T follicular helper cell (primary cell): ENCODE measurements at regions not wholly inside any gene's neighbourhood (a gene's known extent, or its start where the extent isn't known, plus 50 kb on each side); places are given as distances from the start of the nearest gene placed in this dataset.

Experiments
- DNase-seq: peaks from one replicate; pipeline ENCODE4 v3.0.0-alpha.2; 2020; ENCODE audit warnings: low read depth

- no peak for DNase-seq
Measured at GRCh38 chr22:49017482-49018329, 810.0 kb downstream of the BRD1 start.

GRCh38 chr22:49016909-49017481 lies 810.7 kb downstream of the BRD1 start:
- DNase-seq = no peak

- DNase-seq = no peak
Measured at GRCh38 chr22:49015993-49016908, 811.4 kb downstream of the BRD1 start.

GRCh38 chr22:49015459-49015858 lies 812.2 kb downstream of the BRD1 start:
- DNase-seq = no peak

- DNase-seq = no peak
Measured at GRCh38 chr22:49014227-49015201, 813.2 kb downstream of the BRD1 start.

GRCh38 chr22:49013707-49014106 lies 814.0 kb downstream of the BRD1 start:
- no peak for DNase-seq

GRCh38 chr22:49012712-49013395 lies 814.8 kb downstream of the BRD1 start:
- DNase-seq = no peak

- no peak for DNase-seq
Measured at GRCh38 chr22:49011769-49012648, 815.7 kb downstream of the BRD1 start.

- no peak for DNase-seq
Measured at GRCh38 chr22:49011379-49011768, 816.3 kb downstream of the BRD1 start.

GRCh38 chr22:49010901-49011300 lies 816.8 kb downstream of the BRD1 start:
- no peak for DNase-seq

- no peak for DNase-seq
Measured at GRCh38 chr22:49010070-49010863, 817.4 kb downstream of the BRD1 start.

- DNase-seq = no peak
Measured at GRCh38 chr22:49009359-49010063, 818.2 kb downstream of the BRD1 start.

GRCh38 chr22:49008682-49009235 lies 818.9 kb downstream of the BRD1 start:
- no peak for DNase-seq

- no peak for DNase-seq
Measured at GRCh38 chr22:49007013-49007653, 820.5 kb downstream of the BRD1 start.

- no peak for DNase-seq
Measured at GRCh38 chr22:49006207-49007012, 821.3 kb downstream of the BRD1 start.

GRCh38 chr22:49005557-49005956 lies 822.1 kb downstream of the BRD1 start:
- no peak for DNase-seq
